ENCODE measurements at regions not wholly inside any gene's neighbourhood (a gene's known extent, or its start where the extent isn't known, plus 50 kb on each side); places are given as distances from the start of the nearest gene placed in this dataset.

GRCh38 chr14:65860956-65861611 lies 448.6 kb downstream of the FUT8 start:
- intact Hi-C loops (cut with DNase I) = no loop called here

GRCh38 chr14:65864549-65864948 lies 452.0 kb downstream of the FUT8 start:
- intact Hi-C loops (cut with DNase I) = no loop called here
- no peak for DNase-seq

More at GRCh38 chr14:65860956-65861611, 448.6 kb downstream of the FUT8 start:
- no peak for DNase-seq

GRCh38 chr14:65864984-65865383 lies 452.5 kb downstream of the FUT8 start:
- DNase-seq = no peak
- intact Hi-C loops (cut with DNase I) = no loop called here

GRCh38 chr14:65866448-65866847 lies 453.9 kb downstream of the FUT8 start:
- intact Hi-C loops (cut with DNase I) = no loop called here
- no peak for DNase-seq

- peak in 12 of 42 donors; percentile 7 to 49 (median 20) for DNase-seq
- intact Hi-C loops (cut with DNase I) = no loop called here
These were observed 454.4 kb downstream of the FUT8 start for GRCh38 chr14:65866886-65867285.

GRCh38 chr14:65867333-65867732 lies 454.8 kb downstream of the FUT8 start:
- no peak for DNase-seq
- intact Hi-C loops (cut with DNase I) = no loop called here

GRCh38 chr14:65872536-65872935 lies 460.0 kb downstream of the FUT8 start:
- intact Hi-C loops (cut with DNase I) = no loop called here
- DNase-seq = no peak

GRCh38 chr14:65877166-65877565 lies 464.6 kb downstream of the FUT8 start:
- intact Hi-C loops (cut with DNase I) = no loop called here
- DNase-seq = no peak

GRCh38 chr14:65877624-65878023 lies 465.1 kb downstream of the FUT8 start:
- DNase-seq = no peak
- intact Hi-C loops (cut with DNase I) = no loop called here

GRCh38 chr14:65878586-65878985 lies 466.1 kb downstream of the FUT8 start:
- no peak for DNase-seq
- intact Hi-C loops (cut with DNase I) = no loop called here

- DNase-seq = no peak
- intact Hi-C loops (cut with DNase I) = no loop called here
These were observed 466.9 kb downstream of the FUT8 start for GRCh38 chr14:65879248-65880009.

- DNase-seq = no peak
- intact Hi-C loops (cut with DNase I) = no loop called here
These were observed 468.0 kb downstream of the FUT8 start for GRCh38 chr14:65880507-65880906.

- intact Hi-C loops (cut with DNase I) = no loop called here
- no peak for DNase-seq
These were observed 469.1 kb downstream of the FUT8 start for GRCh38 chr14:65881642-65882041.

GRCh38 chr14:65888677-65889076 lies 476.1 kb downstream of the FUT8 start:
- intact Hi-C loops (cut with DNase I) = no loop called here
- no peak for DNase-seq

GRCh38 chr14:65892315-65892714 lies 479.8 kb downstream of the FUT8 start:
- DNase-seq = no peak
- intact Hi-C loops (cut with DNase I) = no loop called here

- intact Hi-C loops (cut with DNase I) = no loop called here
- no peak for DNase-seq
These were observed 487.6 kb downstream of the FUT8 start for GRCh38 chr14:65900164-65900563.

- DNase-seq = no peak
- intact Hi-C loops (cut with DNase I) = no loop called here
These were observed 489.1 kb downstream of the FUT8 start for GRCh38 chr14:65901595-65901994.

- intact Hi-C loops (cut with DNase I) = no loop called here
These were observed 492.5 kb downstream of the FUT8 start for GRCh38 chr14:65904988-65905387.

GRCh38 chr14:65906344-65906743 lies 493.8 kb downstream of the FUT8 start:
- intact Hi-C loops (cut with DNase I) = no loop called here
- DNase-seq = peak in 1 of 42 donors; percentile 11

More at GRCh38 chr14:65904988-65905387, 492.5 kb downstream of the FUT8 start:
- DNase-seq = peak in 5 of 42 donors; percentile 3 to 40 (median 13)

GRCh38 chr14:65906948-65907347 lies 494.4 kb downstream of the FUT8 start:
- intact Hi-C loops (cut with DNase I) = no loop called here
- no peak for DNase-seq

All from head of caudate nucleus (tissue), 42 donors.